ENCODE measurements at regions not wholly inside any gene's neighbourhood (a gene's known extent, or its start where the extent isn't known, plus 50 kb on each side); places are given as distances from the start of the nearest gene placed in this dataset.
A peak's percentile ranks its signal among the peaks of the same experiment; 100 is the strongest.

- Histone ChIP-seq H3K27ac (no peak overlapping the region), H3K4me3 (no peak overlapping the region), H3K4me1 (peaks cover 8% of the 10 kb centered on the region), H3K9me3 (no peaks in the 10 kb centered on the region), H3K27me3 (no peaks in the 10 kb centered on the region), H3K36me3 (no peaks in the 10 kb centered on the region)
- intact Hi-C loops (cut with DNase I) = no loop called here
- TF ChIP-seq, protein P1, sequence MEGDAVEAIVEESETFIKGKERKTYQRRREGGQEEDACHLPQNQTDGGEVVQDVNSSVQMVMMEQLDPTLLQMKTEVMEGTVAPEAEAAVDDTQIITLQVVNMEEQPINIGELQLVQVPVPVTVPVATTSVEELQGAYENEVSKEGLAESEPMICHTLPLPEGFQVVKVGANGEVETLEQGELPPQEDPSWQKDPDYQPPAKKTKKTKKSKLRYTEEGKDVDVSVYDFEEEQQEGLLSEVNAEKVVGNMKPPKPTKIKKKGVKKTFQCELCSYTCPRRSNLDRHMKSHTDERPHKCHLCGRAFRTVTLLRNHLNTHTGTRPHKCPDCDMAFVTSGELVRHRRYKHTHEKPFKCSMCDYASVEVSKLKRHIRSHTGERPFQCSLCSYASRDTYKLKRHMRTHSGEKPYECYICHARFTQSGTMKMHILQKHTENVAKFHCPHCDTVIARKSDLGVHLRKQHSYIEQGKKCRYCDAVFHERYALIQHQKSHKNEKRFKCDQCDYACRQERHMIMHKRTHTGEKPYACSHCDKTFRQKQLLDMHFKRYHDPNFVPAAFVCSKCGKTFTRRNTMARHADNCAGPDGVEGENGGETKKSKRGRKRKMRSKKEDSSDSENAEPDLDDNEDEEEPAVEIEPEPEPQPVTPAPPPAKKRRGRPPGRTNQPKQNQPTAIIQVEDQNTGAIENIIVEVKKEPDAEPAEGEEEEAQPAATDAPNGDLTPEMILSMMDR (IDR thresholded peaks at IDR 0.05) = no peak
- DNase-seq (peak; percentile 53), ATAC-seq (peak; percentile 82)
Observed at GRCh38 chr6:163717106-163717764, 302.7 kb downstream of the QKI start.

DNA sequence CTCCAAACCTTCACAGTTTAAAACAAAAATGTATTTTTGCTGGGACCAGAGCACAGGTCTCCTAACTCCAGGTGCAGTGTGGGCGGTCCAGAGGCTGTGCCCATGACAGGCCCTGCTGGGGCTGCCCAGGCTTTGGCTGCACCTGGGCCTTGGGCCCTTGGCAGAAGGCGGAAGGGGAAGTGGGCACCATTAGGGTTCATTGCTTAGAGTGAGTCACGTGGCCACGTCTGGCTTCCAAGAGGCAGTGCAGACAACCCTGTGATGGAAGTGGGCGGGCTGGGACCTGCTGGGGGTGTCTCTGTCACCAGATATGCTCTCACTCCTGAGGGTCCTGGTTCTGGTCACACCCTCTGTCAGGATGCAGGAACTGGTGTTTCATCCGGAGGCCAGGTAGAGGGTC is 302.2 kb downstream of the QKI start:
- Histone ChIP-seq H3K4me1 (peaks cover 14% of the 10 kb centered on the region), H3K27me3 (no peaks in the 10 kb centered on the region), H3K36me3 (no peaks in the 10 kb centered on the region), H3K9me3 (no peaks in the 10 kb centered on the region), H3K27ac (no peak overlapping the region), H3K4me3 (no peak overlapping the region)
- TF ChIP-seq, protein P1 (IDR thresholded peaks at IDR 0.05) = no peak
- intact Hi-C loops (cut with DNase I) = no loop called here
- DNase-seq = peak; percentile 56
- ATAC-seq = no peak

DNA sequence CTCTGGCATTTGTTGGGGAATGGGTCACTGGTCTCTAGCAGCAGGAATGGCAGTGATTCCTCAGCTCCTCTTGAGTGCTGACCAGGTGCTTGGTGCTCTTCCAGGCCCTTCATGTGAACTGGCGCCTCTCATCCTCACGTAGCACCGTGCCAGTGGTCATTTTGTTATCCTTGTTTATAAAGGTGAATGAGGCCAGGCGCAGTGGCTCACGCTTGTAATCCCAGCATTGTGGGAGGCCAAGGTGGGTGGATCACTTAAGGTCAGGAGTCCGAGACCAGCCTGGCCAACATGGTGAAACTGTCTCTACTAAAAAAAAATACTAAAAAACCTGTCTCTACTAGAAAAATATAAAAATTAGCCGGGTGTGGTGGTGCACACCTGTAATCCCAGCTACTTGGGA is 301.3 kb downstream of the QKI start:
- TF ChIP-seq, protein P1 (IDR thresholded peaks at IDR 0.05) = no peak
- Histone ChIP-seq H3K4me3 (no peak overlapping the region), H3K4me1 (peaks cover 22% of the 10 kb centered on the region), H3K36me3 (no peaks in the 10 kb centered on the region), H3K27ac (no peak overlapping the region), H3K27me3 (no peaks in the 10 kb centered on the region), H3K9me3 (no peaks in the 10 kb centered on the region)
- no peak for ATAC-seq
- intact Hi-C loops (cut with DNase I) = no loop called here
- no peak for DNase-seq

DNA sequence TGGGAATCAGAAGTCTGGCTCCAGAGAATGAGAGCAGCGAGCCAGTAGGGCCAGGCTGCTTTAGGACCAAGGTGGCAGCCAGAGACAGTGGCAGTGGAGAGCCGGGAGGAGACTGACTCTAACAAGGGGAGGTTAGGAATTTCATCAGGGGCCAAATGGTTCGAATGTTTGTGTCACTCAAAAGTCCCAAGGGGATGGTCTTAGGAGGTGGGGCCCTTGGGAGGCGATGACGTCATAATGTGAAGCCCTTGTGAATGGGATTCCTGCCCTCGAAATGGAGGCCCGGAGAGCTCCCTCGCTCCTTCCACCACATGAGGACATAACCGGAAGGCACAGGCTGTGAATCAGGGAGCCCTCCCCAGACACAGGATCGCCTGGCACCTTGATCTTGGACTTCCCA is 299.7 kb downstream of the QKI start:
- ATAC-seq = no peak
- no peaks in the 10 kb centered on the region for H3K9me3 ChIP-seq
- H3K27ac ChIP-seq = no peak overlapping the region
- H3K4me1 ChIP-seq = peaks cover 37% of the 10 kb centered on the region
- no peaks in the 10 kb centered on the region for H3K36me3 ChIP-seq
- no peak for DNase-seq
- intact Hi-C loops (cut with DNase I) = no loop called here
- H3K27me3 ChIP-seq = no peaks in the 10 kb centered on the region
- no peak overlapping the region for H3K4me3 ChIP-seq
- TF ChIP-seq, protein P1 (IDR thresholded peaks at IDR 0.05) = no peak

DNA sequence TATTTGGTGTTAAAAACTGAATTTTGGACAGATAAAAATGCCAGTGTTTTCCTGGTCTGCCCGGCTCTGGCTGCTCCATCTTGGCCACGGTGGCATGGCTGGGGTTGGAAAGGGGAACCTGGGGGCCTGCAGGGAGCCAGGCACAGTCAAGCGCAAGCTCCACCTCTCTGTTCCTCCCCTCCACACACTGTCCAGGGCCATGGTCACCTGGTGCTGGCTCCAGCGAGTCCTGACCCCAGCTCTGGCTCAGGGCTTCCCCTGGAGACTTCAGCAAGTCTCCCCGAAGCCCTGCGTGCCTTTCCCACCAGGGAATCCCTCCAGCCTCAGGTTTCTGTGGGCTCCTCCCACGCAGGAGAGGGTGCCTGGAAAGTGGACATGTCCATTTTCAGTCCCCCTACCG is 298.5 kb downstream of the QKI start:
- Histone ChIP-seq H3K27me3 (no peaks in the 10 kb centered on the region), H3K36me3 (no peaks in the 10 kb centered on the region), H3K27ac (peak overlapping the region; percentile 63), H3K9me3 (no peaks in the 10 kb centered on the region), H3K4me1 (peaks cover 49% of the 10 kb centered on the region), H3K4me3 (no peak overlapping the region)
- DNase-seq = no peak
- TF ChIP-seq, protein P1 (IDR thresholded peaks at IDR 0.05) = no peak
- intact Hi-C loops (cut with DNase I) = no loop called here
- ATAC-seq = peak; percentile 5

DNA sequence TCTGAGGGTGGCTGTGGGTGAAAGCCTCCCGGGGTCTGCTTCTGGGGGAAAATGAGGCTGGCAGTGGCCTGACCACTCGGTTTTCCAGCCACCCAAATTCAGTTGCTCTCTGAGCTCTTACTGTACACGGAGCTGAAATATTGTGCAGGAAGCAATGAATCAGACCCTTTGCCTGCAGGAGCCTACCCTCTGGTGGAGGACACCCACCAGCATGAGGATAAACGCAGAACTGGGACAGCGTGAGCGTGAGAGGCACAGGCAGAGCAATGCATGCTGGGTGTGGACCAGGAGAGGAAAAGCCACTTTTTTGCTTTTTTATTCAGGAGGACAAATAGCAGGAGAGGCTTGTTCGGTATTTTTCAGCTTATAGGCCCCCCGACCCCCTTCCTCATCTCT is 298.0 kb downstream of the QKI start:
- Histone ChIP-seq H3K4me1 (peaks cover 53% of the 10 kb centered on the region), H3K9me3 (no peaks in the 10 kb centered on the region), H3K27me3 (no peaks in the 10 kb centered on the region), H3K4me3 (no peak overlapping the region), H3K36me3 (no peaks in the 10 kb centered on the region), H3K27ac (peak overlapping the region; percentile 63)
- ATAC-seq (peak; percentile 7), DNase-seq (no peak)
- intact Hi-C loops (cut with DNase I) = no loop called here
- TF ChIP-seq, protein P1 (IDR thresholded peaks at IDR 0.05) = no peak
